Suprapubic skin (tissue), 4 donors: ENCODE measurements at regions not wholly inside any gene's neighbourhood (a gene's known extent, or its start where the extent isn't known, plus 50 kb on each side); places are given as distances from the start of the nearest gene placed in this dataset.

Source experiments
- DNase-seq, 2 donors: peaks; one replicate each; pipeline ENCODE4 v3.0.0-alpha.2; 2019; ENCODE audit warnings: low spot score in 2 of 2
- H3K27ac ChIP-seq: fragments of 200-600 bp; sonication (generic); one replicate; pipeline ENCODE4 v1.5.1; 2019
- H3K27me3 ChIP-seq: fragments of 200-600 bp; sonication (generic); one replicate; pipeline ENCODE4 v1.5.1; 2019
- H3K36me3 ChIP-seq: fragments of 200-600 bp; sonication (generic); one replicate; pipeline ENCODE4 v1.5.1; 2019
- H3K4me1 ChIP-seq: fragments of 200-600 bp; sonication (generic); one replicate; pipeline ENCODE4 v1.5.1; 2019
- H3K4me3 ChIP-seq: fragments of 200-600 bp; sonication (generic); one replicate; pipeline ENCODE4 v1.5.1; 2019; ENCODE audit warnings: mild to moderate bottlenecking
- H3K9me3 ChIP-seq: fragments of 200-600 bp; sonication (generic); one replicate; pipeline ENCODE4 v1.5.1; 2019
- EP300 ChIP-seq: sonication (generic); formaldehyde crosslinking; IDR thresholded peaks from one replicate; pipeline ENCODE4 v1.6.1; 2017; ENCODE audit warnings: antibody characterized with exemption
- POLR2A ChIP-seq, 2 donors: fragments of 450-650 bp; IDR thresholded peaks; one replicate each; pipeline ENCODE4 v1.6.1; 2017; ENCODE audit warnings: antibody characterized with exemption in 2 of 2, mild to moderate bottlenecking in 2 of 2, moderate library complexity in 2 of 2
- POLR2AphosphoS5 ChIP-seq, 3 donors: sonication (generic); formaldehyde crosslinking; IDR thresholded peaks; one replicate each; pipeline ENCODE4 v1.6.1; 2017; ENCODE audit warnings: antibody characterized with exemption in 3 of 3
- WGBS: methylation state at CpG from one replicate; pipeline ENCODE4 v1.1.5; 2018; 5-methylcytosine and 5-hydroxymethylcytosine counted together
- TF ChIP-seq, protein P1 (sequence below), 2 donors: fragments of 200-600 bp in 1 of 2; fragments of 450-650 bp in 1 of 2; sonication (generic) in 1 of 2; IDR thresholded peaks; one replicate each; pipeline ENCODE4 v1.5.1; 2016 to 2019; ENCODE audit warnings: antibody characterized with exemption in 2 of 2, mild to moderate bottlenecking in 1 of 2, moderate library complexity in 1 of 2

- no peaks in the 10 kb centered on the region for H3K9me3 ChIP-seq
- no peak for DNase-seq
- no peaks in the 10 kb centered on the region for H3K36me3 ChIP-seq
- no peak overlapping the region for H3K4me3 ChIP-seq
- no peaks in the 10 kb centered on the region for H3K27me3 ChIP-seq
- 73% methylated on average over 3 of the region's 3 CpGs for WGBS
- H3K4me1 ChIP-seq: no peaks in the 10 kb centered on the region
- TF ChIP-seq, protein P1, sequence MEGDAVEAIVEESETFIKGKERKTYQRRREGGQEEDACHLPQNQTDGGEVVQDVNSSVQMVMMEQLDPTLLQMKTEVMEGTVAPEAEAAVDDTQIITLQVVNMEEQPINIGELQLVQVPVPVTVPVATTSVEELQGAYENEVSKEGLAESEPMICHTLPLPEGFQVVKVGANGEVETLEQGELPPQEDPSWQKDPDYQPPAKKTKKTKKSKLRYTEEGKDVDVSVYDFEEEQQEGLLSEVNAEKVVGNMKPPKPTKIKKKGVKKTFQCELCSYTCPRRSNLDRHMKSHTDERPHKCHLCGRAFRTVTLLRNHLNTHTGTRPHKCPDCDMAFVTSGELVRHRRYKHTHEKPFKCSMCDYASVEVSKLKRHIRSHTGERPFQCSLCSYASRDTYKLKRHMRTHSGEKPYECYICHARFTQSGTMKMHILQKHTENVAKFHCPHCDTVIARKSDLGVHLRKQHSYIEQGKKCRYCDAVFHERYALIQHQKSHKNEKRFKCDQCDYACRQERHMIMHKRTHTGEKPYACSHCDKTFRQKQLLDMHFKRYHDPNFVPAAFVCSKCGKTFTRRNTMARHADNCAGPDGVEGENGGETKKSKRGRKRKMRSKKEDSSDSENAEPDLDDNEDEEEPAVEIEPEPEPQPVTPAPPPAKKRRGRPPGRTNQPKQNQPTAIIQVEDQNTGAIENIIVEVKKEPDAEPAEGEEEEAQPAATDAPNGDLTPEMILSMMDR (IDR thresholded peaks at IDR 0.05): no peak
- TF ChIP-seq POLR2AphosphoS5 (IDR thresholded peaks at IDR 0.05): no peak
- no peak for TF ChIP-seq EP300
- TF ChIP-seq POLR2A (IDR thresholded peaks at IDR 0.05): no peak
- H3K27ac ChIP-seq: no peak overlapping the region
Measured at GRCh38 chr4:4787421-4787820, 72.0 kb upstream of the MSX1 start.

- no peaks in the 10 kb centered on the region for H3K4me1 ChIP-seq
- WGBS: 90% methylated on average over 5 of the region's 5 CpGs
- H3K36me3 ChIP-seq: no peaks in the 10 kb centered on the region
- no peak overlapping the region for H3K27ac ChIP-seq
- no peaks in the 10 kb centered on the region for H3K27me3 ChIP-seq
- H3K4me3 ChIP-seq: no peak overlapping the region
- no peaks in the 10 kb centered on the region for H3K9me3 ChIP-seq
- DNase-seq: no peak
- TF ChIP-seq, protein P1 (IDR thresholded peaks at IDR 0.05): no peak
- no peak for TF ChIP-seq POLR2AphosphoS5 (IDR thresholded peaks at IDR 0.05)
- no peak for TF ChIP-seq POLR2A (IDR thresholded peaks at IDR 0.05)
- TF ChIP-seq EP300: no peak
Measured at GRCh38 chr4:4784379-4784778, 75.1 kb upstream of the MSX1 start.

DNA sequence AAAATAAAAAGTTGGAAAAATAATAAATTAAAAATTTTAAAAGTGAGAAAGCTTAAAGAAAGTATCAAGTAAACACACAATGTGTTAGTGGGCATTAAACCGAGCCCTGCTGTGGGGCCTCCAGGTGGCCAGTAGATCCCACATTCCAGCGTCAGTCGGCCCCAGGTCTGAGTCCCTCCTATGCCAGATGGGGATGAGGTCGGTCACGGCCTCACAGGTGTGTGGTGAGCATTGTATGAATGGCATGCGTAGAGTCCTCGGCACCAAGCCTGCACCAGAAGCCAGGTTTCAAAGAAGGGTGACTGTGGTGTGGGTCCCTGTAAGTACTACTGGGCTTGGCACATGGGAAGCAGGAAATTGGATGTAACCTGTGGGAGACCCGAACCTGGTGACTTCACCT lies 75.6 kb upstream of the MSX1 start:
- TF ChIP-seq, protein P1 (IDR thresholded peaks at IDR 0.05): no peak
- TF ChIP-seq POLR2AphosphoS5 (IDR thresholded peaks at IDR 0.05) (no peak), EP300 (no peak), POLR2A (IDR thresholded peaks at IDR 0.05) (no peak)
- Histone ChIP-seq H3K27me3 (no peaks in the 10 kb centered on the region), H3K4me1 (no peaks in the 10 kb centered on the region), H3K27ac (no peak overlapping the region), H3K4me3 (no peak overlapping the region), H3K36me3 (no peaks in the 10 kb centered on the region), H3K9me3 (no peaks in the 10 kb centered on the region)
- no peak for DNase-seq
- 75% methylated on average over 8 of the region's 8 CpGs for WGBS

GRCh38 chr4:4782969-4783368 lies 76.5 kb upstream of the MSX1 start:
- no peak for DNase-seq
- H3K4me1 ChIP-seq: no peaks in the 10 kb centered on the region
- no peak overlapping the region for H3K4me3 ChIP-seq
- no peaks in the 10 kb centered on the region for H3K27me3 ChIP-seq
- no peaks in the 10 kb centered on the region for H3K9me3 ChIP-seq
- TF ChIP-seq POLR2AphosphoS5 (IDR thresholded peaks at IDR 0.05) (no peak), EP300 (no peak), POLR2A (IDR thresholded peaks at IDR 0.05) (no peak)
- TF ChIP-seq, protein P1 (IDR thresholded peaks at IDR 0.05): no peak
- H3K27ac ChIP-seq: peak overlapping the region; percentile 10
- H3K36me3 ChIP-seq: no peaks in the 10 kb centered on the region
- WGBS: 78% methylated on average over 8 of the region's 8 CpGs

- H3K4me3 ChIP-seq: no peak overlapping the region
- TF ChIP-seq, protein P1 (IDR thresholded peaks at IDR 0.05): no peak
- TF ChIP-seq POLR2A (IDR thresholded peaks at IDR 0.05) (no peak), EP300 (no peak), POLR2AphosphoS5 (IDR thresholded peaks at IDR 0.05) (no peak)
- H3K9me3 ChIP-seq: no peaks in the 10 kb centered on the region
- H3K4me1 ChIP-seq: no peaks in the 10 kb centered on the region
- DNase-seq: no peak
- H3K36me3 ChIP-seq: no peaks in the 10 kb centered on the region
- peak overlapping the region; percentile 10 for H3K27ac ChIP-seq
- no peaks in the 10 kb centered on the region for H3K27me3 ChIP-seq
- 44% methylated on average over 13 of the region's 14 CpGs for WGBS
Measured at GRCh38 chr4:4781936-4782707, 77.3 kb upstream of the MSX1 start.
